ENCODE measurements at regions not wholly inside any gene's neighbourhood (a gene's known extent, or its start where the extent isn't known, plus 50 kb on each side); places are given as distances from the start of the nearest gene placed in this dataset.

GRCh38 chr9:107141967-107142366, 141.1 kb upstream of the RAD23B start:
- DNase-seq (ENCODE audit: low spot score): no peak
- in situ Hi-C loops (cut with MboI; ENCODE audit: low pct_unique_long_range_greater_than_20kb, low sequenced_read_pairs, unreplicated experiment): no loop called here
- peak; percentile 29 for TF ChIP-seq CTCF (IDR thresholded peaks at IDR 0.05; ENCODE audit: extremely low read depth, insufficient read depth, missing control alignments)

- DNase-seq (ENCODE audit: low spot score): no peak
- no peak for TF ChIP-seq CTCF (IDR thresholded peaks at IDR 0.05; ENCODE audit: extremely low read depth, insufficient read depth, missing control alignments)
- in situ Hi-C loops (cut with MboI; ENCODE audit: low pct_unique_long_range_greater_than_20kb, low sequenced_read_pairs, unreplicated experiment): no loop called here
Observed at GRCh38 chr9:107142430-107142829, 140.6 kb upstream of the RAD23B start.

- in situ Hi-C loops (cut with MboI; ENCODE audit: low pct_unique_long_range_greater_than_20kb, low sequenced_read_pairs, unreplicated experiment): no loop called here
- no peak for DNase-seq (ENCODE audit: low spot score)
- no peak for TF ChIP-seq CTCF (IDR thresholded peaks at IDR 0.05; ENCODE audit: extremely low read depth, insufficient read depth, missing control alignments)
Observed at GRCh38 chr9:107142896-107143603, 140.0 kb upstream of the RAD23B start.

GRCh38 chr9:107144475-107144874, 138.6 kb upstream of the RAD23B start:
- in situ Hi-C loops (cut with MboI; ENCODE audit: low pct_unique_long_range_greater_than_20kb, low sequenced_read_pairs, unreplicated experiment): no loop called here
- DNase-seq (ENCODE audit: low spot score): no peak
- TF ChIP-seq CTCF (IDR thresholded peaks at IDR 0.05; ENCODE audit: extremely low read depth, insufficient read depth, missing control alignments): no peak

GRCh38 chr9:107147134-107147533, 135.9 kb upstream of the RAD23B start:
- no peak for DNase-seq (ENCODE audit: low spot score)
- in situ Hi-C loops (cut with MboI; ENCODE audit: low pct_unique_long_range_greater_than_20kb, low sequenced_read_pairs, unreplicated experiment): no loop called here
- no peak for TF ChIP-seq CTCF (IDR thresholded peaks at IDR 0.05; ENCODE audit: extremely low read depth, insufficient read depth, missing control alignments)

- DNase-seq (ENCODE audit: low spot score): no peak
- no peak for TF ChIP-seq CTCF (IDR thresholded peaks at IDR 0.05; ENCODE audit: extremely low read depth, insufficient read depth, missing control alignments)
- in situ Hi-C loops (cut with MboI; ENCODE audit: low pct_unique_long_range_greater_than_20kb, low sequenced_read_pairs, unreplicated experiment): no loop called here
Observed at GRCh38 chr9:107148216-107148615, 134.9 kb upstream of the RAD23B start.

Data from GM13977 (cell line).